ENCODE measurements at regions not wholly inside any gene's neighbourhood (a gene's known extent, or its start where the extent isn't known, plus 50 kb on each side); places are given as distances from the start of the nearest gene placed in this dataset.
"Not testable (repeated sequence)": the region's sequence is repeated elsewhere in the genome, so short reads cannot be mapped to it uniquely, and the experiment has no call there.

- no peak for DNase-seq (ENCODE audit: low read depth in 2 of 2)
Observed at GRCh38 chr5:62779010-62779422, 200.4 kb downstream of the LRRC70 start.

DNA sequence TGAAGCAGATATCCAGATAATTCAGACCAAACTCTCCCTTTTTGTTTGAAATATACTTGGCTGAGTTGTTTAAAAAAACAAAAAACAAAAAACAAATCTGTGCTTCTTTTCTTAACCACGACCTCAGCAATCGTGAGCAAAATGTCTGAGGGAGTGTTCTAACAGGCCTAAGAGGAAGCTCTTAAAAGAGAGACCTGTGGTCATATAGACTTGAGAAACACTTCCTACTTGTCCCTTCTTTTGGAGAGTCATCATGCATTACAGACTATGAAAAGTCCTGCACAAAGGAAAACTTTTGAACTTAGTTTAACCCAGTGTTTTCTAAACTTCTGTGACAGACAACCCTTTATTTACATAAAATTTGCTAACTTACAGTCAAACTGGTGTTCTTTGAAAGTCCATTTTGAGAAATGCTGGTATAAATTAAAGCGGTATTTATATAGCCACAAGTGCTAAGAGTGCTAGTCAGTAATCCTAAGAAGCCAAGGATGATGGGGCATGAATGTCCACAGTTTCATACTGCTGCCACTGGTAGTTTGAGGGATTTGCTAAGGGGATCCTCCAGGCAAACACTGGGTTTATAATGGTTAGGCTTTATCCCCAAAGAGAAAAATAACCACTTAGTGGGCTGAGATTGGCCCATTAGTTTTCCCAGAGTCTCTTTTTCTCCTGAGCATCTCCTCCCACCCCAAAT, 199.8 kb downstream of the LRRC70 start:
- no peak for DNase-seq (ENCODE audit: low read depth in 2 of 2)

DNA sequence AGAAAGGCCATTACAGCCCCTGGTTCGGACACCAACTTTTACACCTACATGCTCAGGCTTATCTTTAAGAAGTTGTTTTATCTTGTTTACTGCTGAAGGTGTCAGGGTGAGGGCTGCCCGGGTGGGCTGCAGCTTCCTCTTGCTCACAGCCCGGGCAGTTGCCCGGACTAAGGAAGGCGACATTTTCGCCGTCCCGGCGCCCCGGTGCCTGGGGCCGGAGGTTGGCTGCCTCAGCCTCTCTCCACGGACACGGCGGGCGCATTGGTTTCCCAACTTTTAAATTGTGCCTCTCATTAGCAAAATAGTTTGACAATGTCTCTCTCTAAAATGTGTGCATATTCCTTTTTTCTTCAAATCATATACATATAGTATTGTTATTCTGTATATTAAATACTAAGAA, 198.5 kb downstream of the LRRC70 start:
- not testable (repeated sequence) for DNase-seq (ENCODE audit: low read depth in 2 of 2)

DNA sequence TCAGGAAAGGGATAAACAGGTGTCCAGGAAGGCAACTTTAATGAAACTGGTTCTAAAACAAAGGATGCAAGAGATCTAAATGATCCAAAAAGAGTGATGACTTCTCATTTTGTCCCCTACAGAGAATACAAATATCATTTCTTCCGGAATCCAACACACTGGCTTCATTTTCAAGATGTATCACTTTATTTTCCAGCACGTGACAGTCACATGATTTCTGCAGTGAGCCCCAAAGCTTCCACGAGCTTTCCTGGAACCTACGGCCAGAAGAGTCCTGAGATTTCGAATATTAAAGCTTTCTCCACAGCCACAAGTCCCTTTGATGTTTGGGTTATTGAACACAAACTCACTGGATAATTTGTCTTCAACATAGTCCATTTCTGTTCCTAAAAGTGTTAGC, 198.0 kb downstream of the LRRC70 start:
- DNase-seq (ENCODE audit: low read depth in 2 of 2): not testable (repeated sequence)

DNA sequence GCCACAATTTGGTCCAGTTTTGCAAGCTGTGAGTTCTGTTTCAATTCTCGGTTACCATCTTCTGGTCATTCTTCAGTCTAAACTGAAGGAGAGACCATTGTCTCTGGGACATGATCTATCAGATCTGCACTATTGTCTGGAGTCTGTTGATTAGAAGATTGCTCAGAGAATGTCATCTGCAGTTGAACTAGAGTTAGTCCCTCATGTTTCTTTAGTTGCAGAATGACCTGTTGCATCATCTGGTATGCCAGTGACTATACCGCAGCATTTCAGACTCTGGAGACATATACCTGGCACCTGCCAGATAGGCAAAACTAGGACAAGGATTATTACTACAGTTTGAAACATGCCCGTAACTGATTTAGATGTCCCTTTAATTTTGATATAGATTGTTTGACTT, 194.8 kb downstream of the LRRC70 start:
- DNase-seq (ENCODE audit: low read depth in 2 of 2): no peak

- DNase-seq (ENCODE audit: low read depth in 2 of 2): no peak
Observed at GRCh38 chr5:62771341-62771740, 192.7 kb downstream of the LRRC70 start.

DNA sequence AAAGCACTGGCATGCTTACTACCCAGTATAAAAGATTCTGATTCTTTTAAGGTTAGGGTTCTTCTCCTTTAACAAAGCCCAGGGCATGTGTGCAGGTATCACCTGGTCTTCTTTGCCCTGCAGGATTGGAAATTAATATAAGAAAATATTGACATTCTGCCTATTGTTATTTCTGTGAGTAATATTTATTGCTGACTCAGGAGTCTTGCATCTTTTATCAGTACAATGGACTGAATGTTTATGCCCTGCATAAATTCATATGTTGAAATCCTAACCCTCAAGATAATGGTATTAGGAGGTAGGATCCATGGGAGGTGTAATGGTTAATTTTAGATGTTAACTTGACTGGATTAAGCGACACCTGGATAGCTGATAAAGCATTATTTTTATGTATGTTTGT, 189.0 kb downstream of the LRRC70 start:
- DNase-seq (ENCODE audit: low read depth in 2 of 2): no peak

GRCh38 chr5:62767077-62767476, 188.5 kb downstream of the LRRC70 start:
- DNase-seq (ENCODE audit: low read depth in 2 of 2): no peak

DNA sequence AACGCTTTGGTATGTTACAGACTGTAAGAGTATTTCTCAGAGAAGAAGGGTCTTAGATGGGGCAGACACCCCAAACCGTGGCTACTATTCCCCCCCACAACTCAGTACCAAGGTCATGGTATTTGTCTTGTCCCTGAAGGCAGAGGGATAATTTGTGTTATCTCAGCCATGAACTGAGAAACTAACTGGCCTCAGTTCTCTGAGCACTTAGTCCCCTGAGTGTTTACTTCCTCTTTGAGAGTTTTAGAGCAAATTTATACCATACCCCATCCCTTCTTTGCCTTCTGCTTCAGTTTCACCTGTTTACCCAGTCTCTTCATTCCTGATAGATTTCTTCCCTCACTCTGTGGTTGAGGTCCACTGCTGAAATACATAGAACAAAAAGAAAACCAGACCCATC, 183.9 kb downstream of the LRRC70 start:
- no peak for DNase-seq (ENCODE audit: low read depth in 2 of 2)

DNA sequence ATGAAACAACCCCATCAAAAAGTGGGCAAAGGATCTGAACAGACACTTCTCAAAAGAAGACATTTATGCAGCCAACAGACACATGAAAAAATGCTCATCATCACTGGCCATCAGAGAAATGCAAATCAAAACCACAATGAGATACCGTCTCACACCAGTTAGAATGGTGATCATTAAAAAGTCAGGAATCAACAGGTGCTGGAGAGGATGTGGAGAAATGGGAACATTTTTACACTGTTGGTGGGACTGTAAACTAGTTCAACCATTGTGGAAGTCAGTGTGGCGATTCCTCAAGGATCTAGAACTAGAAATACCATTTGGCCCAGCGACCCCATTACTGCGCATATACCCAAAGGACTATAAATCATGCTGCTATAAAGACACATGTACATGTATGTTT, 179.1 kb downstream of the LRRC70 start:
- DNase-seq (ENCODE audit: low read depth in 2 of 2): not testable (repeated sequence)

- not testable (repeated sequence) for DNase-seq (ENCODE audit: low read depth in 2 of 2)
Observed at GRCh38 chr5:62752998-62753367, 174.4 kb downstream of the LRRC70 start.

GRCh38 chr5:62752056-62752997, 173.7 kb downstream of the LRRC70 start:
- DNase-seq (ENCODE audit: low read depth in 2 of 2): not testable (repeated sequence)

DNA sequence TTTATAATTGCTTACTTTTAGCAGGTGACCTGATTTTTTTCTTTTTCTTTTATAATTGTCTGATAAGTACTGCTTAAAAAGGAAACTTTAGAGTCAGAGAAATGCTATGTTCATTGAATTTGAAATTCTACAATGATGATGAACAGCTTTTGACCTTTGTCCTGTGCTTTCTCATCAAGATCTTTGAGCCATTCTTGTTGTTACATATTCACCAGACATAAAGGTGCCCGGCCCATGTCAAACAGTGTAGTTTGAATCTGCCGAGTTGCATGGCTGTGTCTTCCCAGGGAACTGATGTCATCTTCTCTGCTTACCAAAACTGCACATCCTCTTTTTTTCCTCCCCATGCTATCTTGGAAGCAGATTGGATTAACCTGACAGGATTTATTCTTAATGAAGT, 163.6 kb downstream of the LRRC70 start:
- no peak for DNase-seq (ENCODE audit: low read depth in 2 of 2)

GRCh38 chr5:62741761-62742160, 163.1 kb downstream of the LRRC70 start:
- no peak for DNase-seq (ENCODE audit: low read depth in 2 of 2)

DNA sequence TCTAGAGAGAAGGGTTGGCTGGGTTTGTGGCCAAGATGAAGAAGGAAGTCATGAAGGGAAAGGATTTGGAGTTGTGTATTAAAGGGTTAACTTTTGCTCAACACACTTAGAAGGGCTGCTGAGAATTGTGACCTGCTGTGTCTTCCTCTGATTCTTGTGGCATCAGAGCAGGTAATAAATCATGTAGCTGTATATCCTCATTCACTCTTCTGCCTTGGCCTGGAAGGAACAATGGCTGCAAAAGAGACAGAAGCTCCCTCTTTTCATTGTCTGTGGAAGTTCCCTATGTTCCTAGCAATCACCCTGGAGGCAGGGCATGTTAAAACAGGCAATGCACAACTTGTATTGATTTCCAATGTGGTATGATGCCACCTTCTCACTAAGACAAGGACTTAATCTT, 159.1 kb downstream of the LRRC70 start:
- no peak for DNase-seq (ENCODE audit: low read depth in 2 of 2)

GRCh38 chr5:62732677-62733121, 154.1 kb downstream of the LRRC70 start:
- no peak for DNase-seq (ENCODE audit: low read depth in 2 of 2)

GRCh38 chr5:62731022-62731421, 152.4 kb downstream of the LRRC70 start:
- DNase-seq (ENCODE audit: low read depth in 2 of 2): no peak

GRCh38 chr5:62729675-62730074, 151.1 kb downstream of the LRRC70 start:
- no peak for DNase-seq (ENCODE audit: low read depth in 2 of 2)

- no peak for DNase-seq (ENCODE audit: low read depth in 2 of 2)
Observed at GRCh38 chr5:62727861-62728260, 149.2 kb downstream of the LRRC70 start.

GRCh38 chr5:62727184-62727583, 148.6 kb downstream of the LRRC70 start:
- DNase-seq (ENCODE audit: low read depth in 2 of 2): no peak

GRCh38 chr5:62722360-62722759, 143.7 kb downstream of the LRRC70 start:
- no peak for DNase-seq (ENCODE audit: low read depth in 2 of 2)

GRCh38 chr5:62720031-62720441, 141.4 kb downstream of the LRRC70 start:
- DNase-seq (ENCODE audit: low read depth in 2 of 2): no peak

All from stimulated activated CD4-positive, alpha-beta T cell treated with anti-CD3 and anti-CD28 coated beads, Interleukin-15, amount 100 ng/mL, for 48 hours (primary cell).